ENCODE measurements at regions not wholly inside any gene's neighbourhood (a gene's known extent, or its start where the extent isn't known, plus 50 kb on each side); places are given as distances from the start of the nearest gene placed in this dataset.

GRCh38 chr2:31765078-31765945 lies 184.6 kb upstream of the SRD5A2 start:
- no peak for TF ChIP-seq ZNF565 (CRISPR knock-in tag; conservative IDR thresholded peaks at IDR 0.05; ENCODE audit: low read depth)
- TF ChIP-seq ZNF8 (CRISPR knock-in tag; IDR thresholded peaks at IDR 0.05) = no peak
- no peak for TF ChIP-seq PPARA (CRISPR knock-in tag; IDR thresholded peaks at IDR 0.05; ENCODE audit: borderline replicate concordance)
- TF ChIP-seq POU6F1 (CRISPR knock-in tag; IDR thresholded peaks at IDR 0.05; ENCODE audit: borderline replicate concordance, low read depth) = no peak
- TF ChIP-seq RARB (CRISPR knock-in tag; IDR thresholded peaks at IDR 0.05) = no peak
- TF ChIP-seq, protein P1, sequence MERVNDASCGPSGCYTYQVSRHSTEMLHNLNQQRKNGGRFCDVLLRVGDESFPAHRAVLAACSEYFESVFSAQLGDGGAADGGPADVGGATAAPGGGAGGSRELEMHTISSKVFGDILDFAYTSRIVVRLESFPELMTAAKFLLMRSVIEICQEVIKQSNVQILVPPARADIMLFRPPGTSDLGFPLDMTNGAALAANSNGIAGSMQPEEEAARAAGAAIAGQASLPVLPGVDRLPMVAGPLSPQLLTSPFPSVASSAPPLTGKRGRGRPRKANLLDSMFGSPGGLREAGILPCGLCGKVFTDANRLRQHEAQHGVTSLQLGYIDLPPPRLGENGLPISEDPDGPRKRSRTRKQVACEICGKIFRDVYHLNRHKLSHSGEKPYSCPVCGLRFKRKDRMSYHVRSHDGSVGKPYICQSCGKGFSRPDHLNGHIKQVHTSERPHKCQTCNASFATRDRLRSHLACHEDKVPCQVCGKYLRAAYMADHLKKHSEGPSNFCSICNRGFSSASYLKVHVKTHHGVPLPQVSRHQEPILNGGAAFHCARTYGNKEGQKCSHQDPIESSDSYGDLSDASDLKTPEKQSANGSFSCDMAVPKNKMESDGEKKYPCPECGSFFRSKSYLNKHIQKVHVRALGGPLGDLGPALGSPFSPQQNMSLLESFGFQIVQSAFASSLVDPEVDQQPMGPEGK (CRISPR knock-in tag; IDR thresholded peaks at IDR 0.05; ENCODE audit: borderline replicate concordance) = no peak
- no peak for TF ChIP-seq OSR1 (CRISPR knock-in tag; IDR thresholded peaks at IDR 0.05)
- no peak for TF ChIP-seq CSDC2 (CRISPR knock-in tag; IDR thresholded peaks at IDR 0.05)
- no peak for TF ChIP-seq ZC3H10 (CRISPR knock-in tag; IDR thresholded peaks at IDR 0.05)
- no peak for TF ChIP-seq ZNF70 (CRISPR knock-in tag; IDR thresholded peaks at IDR 0.05)
- TF ChIP-seq ISL1 (CRISPR knock-in tag; IDR thresholded peaks at IDR 0.05) = no peak
- no peak for TF ChIP-seq ZFP3 (CRISPR knock-in tag; IDR thresholded peaks at IDR 0.05)
- no peak for TF ChIP-seq BACH2 (CRISPR knock-in tag; IDR thresholded peaks at IDR 0.05; ENCODE audit: borderline replicate concordance)
- TF ChIP-seq, protein P2, sequence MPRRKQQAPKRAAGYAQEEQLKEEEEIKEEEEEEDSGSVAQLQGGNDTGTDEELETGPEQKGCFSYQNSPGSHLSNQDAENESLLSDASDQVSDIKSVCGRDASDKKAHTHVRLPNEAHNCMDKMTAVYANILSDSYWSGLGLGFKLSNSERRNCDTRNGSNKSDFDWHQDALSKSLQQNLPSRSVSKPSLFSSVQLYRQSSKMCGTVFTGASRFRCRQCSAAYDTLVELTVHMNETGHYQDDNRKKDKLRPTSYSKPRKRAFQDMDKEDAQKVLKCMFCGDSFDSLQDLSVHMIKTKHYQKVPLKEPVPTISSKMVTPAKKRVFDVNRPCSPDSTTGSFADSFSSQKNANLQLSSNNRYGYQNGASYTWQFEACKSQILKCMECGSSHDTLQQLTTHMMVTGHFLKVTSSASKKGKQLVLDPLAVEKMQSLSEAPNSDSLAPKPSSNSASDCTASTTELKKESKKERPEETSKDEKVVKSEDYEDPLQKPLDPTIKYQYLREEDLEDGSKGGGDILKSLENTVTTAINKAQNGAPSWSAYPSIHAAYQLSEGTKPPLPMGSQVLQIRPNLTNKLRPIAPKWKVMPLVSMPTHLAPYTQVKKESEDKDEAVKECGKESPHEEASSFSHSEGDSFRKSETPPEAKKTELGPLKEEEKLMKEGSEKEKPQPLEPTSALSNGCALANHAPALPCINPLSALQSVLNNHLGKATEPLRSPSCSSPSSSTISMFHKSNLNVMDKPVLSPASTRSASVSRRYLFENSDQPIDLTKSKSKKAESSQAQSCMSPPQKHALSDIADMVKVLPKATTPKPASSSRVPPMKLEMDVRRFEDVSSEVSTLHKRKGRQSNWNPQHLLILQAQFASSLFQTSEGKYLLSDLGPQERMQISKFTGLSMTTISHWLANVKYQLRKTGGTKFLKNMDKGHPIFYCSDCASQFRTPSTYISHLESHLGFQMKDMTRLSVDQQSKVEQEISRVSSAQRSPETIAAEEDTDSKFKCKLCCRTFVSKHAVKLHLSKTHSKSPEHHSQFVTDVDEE (CRISPR knock-in tag; IDR thresholded peaks at IDR 0.05) = no peak
- TF ChIP-seq TOX (CRISPR knock-in tag; IDR thresholded peaks at IDR 0.05; ENCODE audit: borderline replicate concordance) = no peak
- no peak for TF ChIP-seq TCF4 (CRISPR knock-in tag; IDR thresholded peaks at IDR 0.05; ENCODE audit: borderline replicate concordance)
- no peak for TF ChIP-seq ESRRG (CRISPR knock-in tag; IDR thresholded peaks at IDR 0.05)
- no peak for TF ChIP-seq SNAI2 (CRISPR knock-in tag; IDR thresholded peaks at IDR 0.05)
- TF ChIP-seq, protein P3, sequence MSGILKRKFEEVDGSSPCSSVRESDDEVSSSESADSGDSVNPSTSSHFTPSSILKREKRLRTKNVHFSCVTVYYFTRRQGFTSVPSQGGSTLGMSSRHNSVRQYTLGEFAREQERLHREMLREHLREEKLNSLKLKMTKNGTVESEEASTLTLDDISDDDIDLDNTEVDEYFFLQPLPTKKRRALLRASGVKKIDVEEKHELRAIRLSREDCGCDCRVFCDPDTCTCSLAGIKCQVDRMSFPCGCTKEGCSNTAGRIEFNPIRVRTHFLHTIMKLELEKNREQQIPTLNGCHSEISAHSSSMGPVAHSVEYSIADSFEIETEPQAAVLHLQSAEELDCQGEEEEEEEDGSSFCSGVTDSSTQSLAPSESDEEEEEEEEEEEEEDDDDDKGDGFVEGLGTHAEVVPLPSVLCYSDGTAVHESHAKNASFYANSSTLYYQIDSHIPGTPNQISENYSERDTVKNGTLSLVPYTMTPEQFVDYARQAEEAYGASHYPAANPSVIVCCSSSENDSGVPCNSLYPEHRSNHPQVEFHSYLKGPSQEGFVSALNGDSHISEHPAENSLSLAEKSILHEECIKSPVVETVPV (CRISPR knock-in tag; IDR thresholded peaks at IDR 0.05) = no peak
- TF ChIP-seq ZFP30 (CRISPR knock-in tag; IDR thresholded peaks at IDR 0.05) = no peak
- no peak for ATAC-seq

- no peak for ATAC-seq
- TF ChIP-seq BACH2 (CRISPR knock-in tag; IDR thresholded peaks at IDR 0.05; ENCODE audit: borderline replicate concordance) (no peak), ZNF565 (CRISPR knock-in tag; conservative IDR thresholded peaks at IDR 0.05; ENCODE audit: low read depth) (no peak), RARB (CRISPR knock-in tag; IDR thresholded peaks at IDR 0.05) (no peak), ISL1 (CRISPR knock-in tag; IDR thresholded peaks at IDR 0.05) (no peak), ZNF8 (CRISPR knock-in tag; IDR thresholded peaks at IDR 0.05) (no peak), POU6F1 (CRISPR knock-in tag; IDR thresholded peaks at IDR 0.05; ENCODE audit: borderline replicate concordance, low read depth) (no peak), ZFP3 (CRISPR knock-in tag; IDR thresholded peaks at IDR 0.05) (no peak), ZC3H10 (CRISPR knock-in tag; IDR thresholded peaks at IDR 0.05) (no peak), OSR1 (CRISPR knock-in tag; IDR thresholded peaks at IDR 0.05) (no peak)
- TF ChIP-seq, protein P4, sequence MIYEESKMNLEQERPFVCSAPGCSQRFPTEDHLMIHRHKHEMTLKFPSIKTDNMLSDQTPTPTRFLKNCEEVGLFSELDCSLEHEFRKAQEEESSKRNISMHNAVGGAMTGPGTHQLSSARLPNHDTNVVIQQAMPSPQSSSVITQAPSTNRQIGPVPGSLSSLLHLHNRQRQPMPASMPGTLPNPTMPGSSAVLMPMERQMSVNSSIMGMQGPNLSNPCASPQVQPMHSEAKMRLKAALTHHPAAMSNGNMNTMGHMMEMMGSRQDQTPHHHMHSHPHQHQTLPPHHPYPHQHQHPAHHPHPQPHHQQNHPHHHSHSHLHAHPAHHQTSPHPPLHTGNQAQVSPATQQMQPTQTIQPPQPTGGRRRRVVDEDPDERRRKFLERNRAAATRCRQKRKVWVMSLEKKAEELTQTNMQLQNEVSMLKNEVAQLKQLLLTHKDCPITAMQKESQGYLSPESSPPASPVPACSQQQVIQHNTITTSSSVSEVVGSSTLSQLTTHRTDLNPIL (CRISPR knock-in tag; IDR thresholded peaks at IDR 0.05; ENCODE audit: low read depth) = no peak
- TF ChIP-seq, protein P1 (CRISPR knock-in tag; IDR thresholded peaks at IDR 0.05; ENCODE audit: borderline replicate concordance) = no peak
These were observed 183.4 kb upstream of the SRD5A2 start for GRCh38 chr2:31764169-31764568.

All from SK-N-SH treated with all-trans-retinoic acid at 6 μM for 48 hours (cell line).